T-helper 1 cell treated with Interleukin-12 subunit alpha and Interleukin-12 subunit beta and Interleukin-4 antibody, amounts not matched to agents 30 μg/mL and 1 μg/mL, for 36 hours (primary cell): ENCODE measurements at regions not wholly inside any gene's neighbourhood (a gene's known extent, or its start where the extent isn't known, plus 50 kb on each side); places are given as distances from the start of the nearest gene placed in this dataset.

ENCODE experiments used
- H3K27ac Mint-ChIP-seq: one replicate; pipeline ENCODE4 v1.8.0; 2021; ENCODE audit warnings: mild to moderate bottlenecking, mixed read lengths
- H3K27me3 Mint-ChIP-seq: one replicate; pipeline ENCODE4 v1.8.0; 2021; ENCODE audit warnings: low read depth, mixed read lengths
- H3K36me3 Mint-ChIP-seq: one replicate; pipeline ENCODE4 v1.8.0; 2021; ENCODE audit warnings: low read depth, mixed read lengths
- H3K4me1 Mint-ChIP-seq: one replicate; pipeline ENCODE4 v1.8.0; 2021; ENCODE audit warnings: low read depth, mixed read lengths
- H3K4me3 Mint-ChIP-seq: one replicate; pipeline ENCODE4 v1.8.0; 2021; ENCODE audit warnings: mild to moderate bottlenecking, moderate library complexity, mixed read lengths
- H3K9me3 Mint-ChIP-seq: one replicate; pipeline ENCODE4 v1.8.0; 2021; ENCODE audit warnings: mixed read lengths

- H3K36me3 Mint-ChIP-seq: no peaks in the 10 kb centered on the region
- no peaks in the 10 kb centered on the region for H3K4me1 Mint-ChIP-seq
- H3K27ac Mint-ChIP-seq: no peak overlapping the region
Observed at GRCh38 chr2:16615687-16616615, 49.7 kb downstream of the CYRIA start.

DNA sequence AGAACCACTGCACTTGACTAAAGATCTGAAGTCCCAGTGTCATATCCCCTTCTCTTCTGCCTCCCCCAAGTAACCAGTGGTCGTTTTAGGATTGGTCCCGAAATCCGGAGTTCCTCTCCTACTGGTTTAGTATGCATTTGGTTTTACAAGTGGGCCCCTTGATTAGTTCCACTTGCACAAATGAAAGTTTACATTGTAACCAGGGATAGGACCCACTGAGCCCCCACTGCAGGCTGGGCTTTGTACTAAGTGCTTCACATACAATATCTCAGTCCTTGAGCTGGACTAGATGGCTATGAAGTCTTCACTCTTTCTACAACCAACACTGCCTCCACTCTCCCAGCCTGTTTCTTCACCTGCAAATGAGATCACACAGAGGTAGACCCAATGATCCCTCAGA is 50.4 kb downstream of the CYRIA start:
- Mint-ChIP-seq H3K9me3 (no peaks in the 10 kb centered on the region), H3K36me3 (no peaks in the 10 kb centered on the region), H3K27me3 (no peaks in the 10 kb centered on the region), H3K4me3 (no peak overlapping the region), H3K4me1 (no peaks in the 10 kb centered on the region), H3K27ac (no peak overlapping the region)

More at GRCh38 chr2:16615687-16616615, 49.7 kb downstream of the CYRIA start:
- H3K9me3 Mint-ChIP-seq: no peaks in the 10 kb centered on the region
- H3K4me3 Mint-ChIP-seq: no peak overlapping the region
- H3K27me3 Mint-ChIP-seq: no peaks in the 10 kb centered on the region

DNA sequence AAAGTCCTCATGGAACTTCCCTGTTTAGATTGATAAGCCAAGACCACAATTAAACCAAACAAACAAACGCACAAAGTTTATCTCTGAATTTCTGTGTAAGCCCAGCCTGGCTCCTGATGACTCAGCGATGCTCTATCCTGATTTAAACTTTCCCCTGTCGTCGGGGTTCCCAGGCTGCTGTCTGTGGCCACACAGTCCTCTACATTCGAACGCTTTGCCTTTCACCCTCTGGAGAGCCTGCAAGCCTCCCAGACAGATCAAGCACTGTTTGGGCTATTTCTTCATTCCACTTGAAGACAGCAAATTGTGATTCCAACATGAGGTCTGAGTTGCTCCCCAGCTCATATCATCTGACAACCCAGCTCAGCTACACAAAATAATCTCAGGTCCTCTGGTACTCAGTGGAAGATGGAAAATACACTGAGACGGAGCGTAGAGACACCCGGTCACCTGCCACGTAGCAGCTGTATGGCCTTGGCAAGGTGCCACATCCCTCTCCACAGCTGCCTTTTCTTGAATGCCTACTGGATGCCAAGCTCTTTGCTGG is 51.2 kb downstream of the CYRIA start:
- no peaks in the 10 kb centered on the region for H3K36me3 Mint-ChIP-seq
- H3K4me1 Mint-ChIP-seq: no peaks in the 10 kb centered on the region
- H3K4me3 Mint-ChIP-seq: no peak overlapping the region
- no peak overlapping the region for H3K27ac Mint-ChIP-seq
- H3K9me3 Mint-ChIP-seq: no peaks in the 10 kb centered on the region
- no peaks in the 10 kb centered on the region for H3K27me3 Mint-ChIP-seq

DNA sequence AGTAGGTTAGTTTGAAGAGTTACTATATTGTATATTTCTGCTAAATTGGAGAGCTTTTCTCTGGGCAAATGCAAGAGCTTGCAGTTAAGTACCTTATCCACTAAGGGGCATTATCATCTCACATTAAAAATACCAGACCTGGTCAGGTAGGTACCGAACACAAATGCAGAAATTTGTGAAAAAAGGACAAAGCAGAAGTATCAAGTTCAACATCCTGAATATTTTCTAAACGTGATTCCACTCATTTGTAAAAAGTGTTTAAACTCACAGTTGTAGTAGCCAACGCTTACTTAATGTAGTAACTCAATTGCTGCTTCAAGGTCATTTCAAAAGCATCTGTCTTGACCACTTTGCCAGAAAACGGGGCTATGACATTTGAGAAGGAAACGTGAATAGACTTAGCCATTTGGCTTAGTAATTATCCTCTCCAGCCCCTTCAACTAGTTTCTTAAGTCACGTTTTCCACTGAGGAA is 52.1 kb downstream of the CYRIA start:
- Mint-ChIP-seq H3K36me3 (no peaks in the 10 kb centered on the region), H3K27ac (no peak overlapping the region), H3K27me3 (no peaks in the 10 kb centered on the region), H3K4me1 (peaks cover 3% of the 10 kb centered on the region), H3K9me3 (no peaks in the 10 kb centered on the region), H3K4me3 (no peak overlapping the region)

- no peak overlapping the region for H3K4me3 Mint-ChIP-seq
Observed at GRCh38 chr2:16612490-16612889, 53.1 kb downstream of the CYRIA start.

DNA sequence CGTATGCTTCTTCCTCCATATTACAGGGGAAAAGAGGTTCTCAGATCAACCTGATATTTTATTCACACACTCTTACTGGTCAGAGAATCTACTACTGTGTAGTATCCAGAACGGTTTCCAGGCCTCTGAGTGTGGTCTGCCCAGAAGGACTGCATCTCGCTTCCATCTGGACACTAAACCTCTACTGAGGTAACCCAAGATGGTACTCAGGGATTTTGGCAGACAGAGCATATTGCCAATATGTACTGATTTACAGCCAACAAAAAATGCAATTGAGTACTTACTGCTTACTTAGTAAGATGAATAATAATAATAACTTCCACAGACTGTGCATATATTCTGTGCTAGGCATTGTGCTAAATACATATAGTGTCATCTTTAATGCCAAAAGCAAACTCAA is 55.8 kb downstream of the CYRIA start:
- no peaks in the 10 kb centered on the region for H3K36me3 Mint-ChIP-seq
- peaks cover 4% of the 10 kb centered on the region for H3K4me1 Mint-ChIP-seq
- no peaks in the 10 kb centered on the region for H3K27me3 Mint-ChIP-seq
- H3K9me3 Mint-ChIP-seq: no peaks in the 10 kb centered on the region
- H3K27ac Mint-ChIP-seq: no peak overlapping the region
- H3K4me3 Mint-ChIP-seq: peak overlapping the region; percentile 6

More at GRCh38 chr2:16612490-16612889, 53.1 kb downstream of the CYRIA start:
- Mint-ChIP-seq H3K4me1 (peaks cover 4% of the 10 kb centered on the region), H3K27me3 (no peaks in the 10 kb centered on the region), H3K9me3 (no peaks in the 10 kb centered on the region), H3K27ac (no peak overlapping the region), H3K36me3 (no peaks in the 10 kb centered on the region)

DNA sequence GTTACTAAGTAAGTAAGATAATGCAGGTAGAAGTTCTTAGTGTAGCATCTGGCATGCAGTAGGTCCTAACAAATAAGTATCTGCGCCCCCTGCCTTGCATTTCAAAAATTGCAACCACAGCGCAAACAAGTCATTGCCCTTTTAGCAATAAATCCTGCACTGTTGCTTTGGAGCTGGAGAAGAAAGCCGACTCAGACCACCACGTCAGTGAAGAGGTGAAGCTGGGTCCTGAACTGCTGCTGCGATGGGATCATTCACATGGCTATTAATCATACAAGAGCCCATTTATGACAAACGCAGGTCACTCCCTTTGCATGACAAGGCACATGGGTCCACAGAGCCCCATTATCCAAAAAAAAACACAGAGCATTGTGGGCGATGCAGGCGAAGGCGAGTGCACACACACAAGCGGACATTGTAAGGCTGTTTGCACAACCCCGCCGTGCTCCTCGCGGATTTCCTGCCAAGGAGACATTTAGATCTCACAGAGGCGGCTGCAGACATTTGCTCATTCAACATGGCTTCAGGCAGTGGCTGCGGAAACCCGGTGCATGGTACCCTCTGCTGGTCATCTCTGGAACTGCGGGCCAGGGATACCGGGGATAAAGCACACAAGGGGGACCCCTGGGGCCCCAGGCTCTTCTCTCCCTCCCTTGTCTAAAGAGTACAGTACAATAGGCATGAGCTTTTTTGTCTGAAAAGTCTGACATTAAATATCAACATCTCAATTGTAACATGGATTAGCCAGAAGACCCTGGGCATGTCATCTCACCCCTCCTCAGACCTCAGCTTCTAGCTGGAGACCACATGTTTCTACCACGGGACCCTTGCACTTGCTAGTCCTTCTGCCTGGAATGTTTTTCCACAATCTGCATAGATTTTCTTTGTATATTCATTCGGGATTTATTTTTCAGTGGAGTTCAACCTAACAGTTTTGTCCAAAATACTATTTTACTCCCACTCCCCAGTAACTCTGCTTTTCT is 56.7 kb downstream of the CYRIA start:
- peaks cover 4% of the 10 kb centered on the region for H3K4me1 Mint-ChIP-seq
- H3K27me3 Mint-ChIP-seq: no peaks in the 10 kb centered on the region
- H3K4me3 Mint-ChIP-seq: peak overlapping the region; percentile 84
- H3K27ac Mint-ChIP-seq: peak overlapping the region; percentile 50
- H3K9me3 Mint-ChIP-seq: no peaks in the 10 kb centered on the region
- no peaks in the 10 kb centered on the region for H3K36me3 Mint-ChIP-seq

DNA sequence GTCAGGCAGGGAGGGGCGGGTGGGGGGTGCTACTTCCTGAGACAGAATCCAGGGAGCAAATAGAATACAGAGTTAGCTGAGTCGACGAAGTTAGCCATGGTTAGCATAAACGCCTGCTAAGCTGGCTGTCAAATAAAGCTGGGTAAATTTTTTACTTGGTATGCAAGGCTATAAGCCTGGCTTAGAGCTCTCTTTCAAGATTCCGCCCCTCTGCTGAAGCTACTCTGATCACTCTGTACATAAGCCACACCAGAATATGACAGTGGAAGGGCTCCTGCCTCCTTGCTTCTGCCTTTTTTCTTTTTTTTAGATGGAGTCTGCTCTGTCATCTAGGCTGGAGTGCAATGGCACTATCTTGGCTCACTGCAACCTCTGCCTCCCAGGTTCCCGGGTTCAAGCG is 58.3 kb downstream of the CYRIA start:
- Mint-ChIP-seq H3K36me3 (no peaks in the 10 kb centered on the region), H3K27me3 (no peaks in the 10 kb centered on the region), H3K9me3 (no peaks in the 10 kb centered on the region), H3K4me3 (no peak overlapping the region), H3K4me1 (peaks cover 4% of the 10 kb centered on the region), H3K27ac (no peak overlapping the region)

DNA sequence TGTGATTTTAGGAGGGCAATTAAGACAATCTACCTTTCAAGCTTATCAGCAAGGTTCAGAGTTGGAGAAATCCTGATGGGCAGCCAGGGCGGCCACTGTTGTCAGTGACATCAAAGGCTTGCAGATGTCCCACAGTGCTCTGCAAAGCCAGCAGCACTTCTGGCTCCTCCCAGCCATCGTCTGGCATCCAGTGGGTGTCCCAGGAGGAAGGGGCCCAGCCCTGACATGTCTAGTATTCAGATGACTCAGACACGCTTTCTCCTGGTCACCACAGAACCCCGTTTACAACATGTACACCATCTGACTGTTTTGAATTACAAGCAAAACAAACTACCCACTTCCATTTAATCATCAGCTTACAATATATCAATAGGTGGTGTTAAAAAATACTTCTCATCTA is 61.4 kb downstream of the CYRIA start:
- Mint-ChIP-seq H3K4me1 (peaks cover 4% of the 10 kb centered on the region), H3K9me3 (no peaks in the 10 kb centered on the region), H3K27me3 (no peaks in the 10 kb centered on the region), H3K4me3 (no peak overlapping the region), H3K36me3 (no peaks in the 10 kb centered on the region), H3K27ac (no peak overlapping the region)

DNA sequence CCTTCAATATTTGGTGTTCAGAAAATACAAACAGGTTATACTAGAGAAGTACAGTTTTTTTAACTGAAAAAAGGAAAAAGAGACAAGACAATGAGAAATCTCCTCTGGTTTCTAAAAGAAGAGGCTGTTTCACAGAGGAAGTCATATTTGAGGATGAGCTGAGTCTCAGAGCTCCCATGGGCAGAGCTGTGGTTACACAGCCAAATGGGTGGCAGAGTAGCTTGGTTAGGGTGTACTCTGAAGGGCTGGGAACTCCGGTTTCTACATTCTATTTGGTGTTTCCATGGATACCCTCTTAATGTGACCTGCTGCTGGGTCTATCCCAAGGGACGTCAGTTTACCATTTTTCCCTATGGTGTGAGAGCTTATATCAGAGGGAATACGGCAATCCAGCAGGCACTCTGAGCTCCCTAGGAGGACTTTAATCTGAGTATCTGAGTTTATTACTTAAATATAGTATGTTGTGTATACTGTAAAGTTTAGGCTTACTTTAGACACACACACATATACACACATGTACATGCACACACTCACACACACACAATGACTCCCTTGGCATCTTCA is 74.2 kb downstream of the CYRIA start:
- Mint-ChIP-seq H3K4me1 (no peaks in the 10 kb centered on the region), H3K36me3 (no peaks in the 10 kb centered on the region), H3K27ac (no peak overlapping the region), H3K9me3 (no peaks in the 10 kb centered on the region), H3K4me3 (no peak overlapping the region), H3K27me3 (no peaks in the 10 kb centered on the region)

- H3K27ac Mint-ChIP-seq: no peak overlapping the region
Observed at GRCh38 chr2:16589465-16589864, 76.2 kb downstream of the CYRIA start.

DNA sequence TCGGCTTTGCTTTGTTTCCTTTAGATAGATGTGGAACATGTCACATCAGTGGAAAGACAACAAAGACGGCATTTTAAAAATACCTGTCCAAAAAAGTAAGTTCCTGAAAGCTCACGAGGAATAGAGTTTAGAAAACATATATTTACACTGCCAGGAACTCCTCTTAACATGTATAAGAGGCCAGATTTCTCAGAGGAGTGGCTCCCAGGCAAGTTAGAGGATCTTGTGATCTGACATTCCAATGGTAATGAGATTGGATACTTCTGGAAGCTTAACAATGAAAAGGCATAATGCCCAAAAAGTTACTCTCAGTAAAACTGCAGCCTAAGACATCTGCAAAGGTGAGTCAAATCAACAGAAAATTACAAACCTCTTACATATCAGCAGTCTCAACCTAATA is 77.1 kb downstream of the CYRIA start:
- Mint-ChIP-seq H3K4me3 (no peak overlapping the region), H3K27ac (no peak overlapping the region), H3K36me3 (no peaks in the 10 kb centered on the region), H3K27me3 (no peaks in the 10 kb centered on the region), H3K4me1 (no peaks in the 10 kb centered on the region), H3K9me3 (no peaks in the 10 kb centered on the region)

More at GRCh38 chr2:16589465-16589864, 76.2 kb downstream of the CYRIA start:
- Mint-ChIP-seq H3K27me3 (no peaks in the 10 kb centered on the region), H3K9me3 (no peaks in the 10 kb centered on the region), H3K4me3 (no peak overlapping the region), H3K36me3 (no peaks in the 10 kb centered on the region), H3K4me1 (no peaks in the 10 kb centered on the region)

DNA sequence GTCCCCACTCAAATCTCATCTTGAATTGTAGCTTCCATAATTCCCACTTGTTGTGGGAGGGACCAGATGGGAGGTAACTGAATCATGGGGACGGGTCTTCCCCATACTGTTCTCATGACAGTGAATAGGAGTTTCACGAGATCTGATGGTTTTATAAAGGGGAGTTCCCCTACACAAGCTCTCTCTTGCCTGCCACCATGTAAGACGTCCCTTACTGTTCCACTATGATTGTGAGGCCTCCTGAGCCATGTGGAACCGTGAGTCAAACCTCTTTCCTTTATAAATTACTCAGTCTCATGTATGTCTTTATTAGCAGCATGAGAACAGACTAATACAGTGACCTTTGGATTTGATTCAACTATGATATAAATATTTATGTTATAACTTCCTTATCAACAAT is 78.0 kb downstream of the CYRIA start:
- no peaks in the 10 kb centered on the region for H3K9me3 Mint-ChIP-seq
- H3K36me3 Mint-ChIP-seq: no peaks in the 10 kb centered on the region
- no peaks in the 10 kb centered on the region for H3K4me1 Mint-ChIP-seq
- H3K27me3 Mint-ChIP-seq: no peaks in the 10 kb centered on the region
- no peak overlapping the region for H3K27ac Mint-ChIP-seq
- no peak overlapping the region for H3K4me3 Mint-ChIP-seq
